Cardiac muscle cell (in vitro differentiated cells and primary cell): ENCODE measurements at regions not wholly inside any gene's neighbourhood (a gene's known extent, or its start where the extent isn't known, plus 50 kb on each side); places are given as distances from the start of the nearest gene placed in this dataset.
"Not testable (repeated sequence)": the region's sequence is repeated elsewhere in the genome, so short reads cannot be mapped to it uniquely, and the experiment has no call there.

Experiments
- DNase-seq, 2 donors: peaks; one replicate each; pipeline versions ENCODE4 v3.0.0 to v3.0.0-alpha.2; 2010 to 2017; ENCODE audit warnings: low read depth in 1 of 2, low spot score in 1 of 2
- H3K27ac ChIP-seq: fragments of 200-600 bp; sonication (generic); 2 replicates; pipeline ENCODE4 v1.5.1; 2016
- H3K27me3 ChIP-seq: fragments of 200-600 bp; sonication (generic); 2 replicates; pipeline ENCODE4 v1.6.0; 2016; ENCODE audit warnings: control low read depth
- H3K36me3 ChIP-seq: fragments of 200-600 bp; sonication (generic); 2 replicates; pipeline ENCODE4 v1.5.1; 2016; ENCODE audit warnings: control low read depth
- H3K4me1 ChIP-seq: fragments of 200-600 bp; sonication (generic); 2 replicates; pipeline ENCODE4 v1.8.1; 2017; ENCODE audit warnings: low read depth, mild to moderate bottlenecking, mixed run types
- H3K4me3 ChIP-seq: fragments of 200-600 bp; sonication (generic); 2 replicates; pipeline ENCODE4 v1.5.1; 2016; ENCODE audit warnings: mild to moderate bottlenecking
- H3K9me3 ChIP-seq: fragments of 200-600 bp; sonication (generic); 2 replicates; pipeline ENCODE4 v1.5.1; 2017; ENCODE audit warnings: low read depth, mild to moderate bottlenecking, control low read depth
- TF ChIP-seq, protein P1 (sequence below): IDR thresholded peaks from 2 replicates; pipeline ENCODE4 v1.5.1; 2012; ENCODE audit warnings: low read depth, mild to moderate bottlenecking, low read length

- TF ChIP-seq, protein P1, sequence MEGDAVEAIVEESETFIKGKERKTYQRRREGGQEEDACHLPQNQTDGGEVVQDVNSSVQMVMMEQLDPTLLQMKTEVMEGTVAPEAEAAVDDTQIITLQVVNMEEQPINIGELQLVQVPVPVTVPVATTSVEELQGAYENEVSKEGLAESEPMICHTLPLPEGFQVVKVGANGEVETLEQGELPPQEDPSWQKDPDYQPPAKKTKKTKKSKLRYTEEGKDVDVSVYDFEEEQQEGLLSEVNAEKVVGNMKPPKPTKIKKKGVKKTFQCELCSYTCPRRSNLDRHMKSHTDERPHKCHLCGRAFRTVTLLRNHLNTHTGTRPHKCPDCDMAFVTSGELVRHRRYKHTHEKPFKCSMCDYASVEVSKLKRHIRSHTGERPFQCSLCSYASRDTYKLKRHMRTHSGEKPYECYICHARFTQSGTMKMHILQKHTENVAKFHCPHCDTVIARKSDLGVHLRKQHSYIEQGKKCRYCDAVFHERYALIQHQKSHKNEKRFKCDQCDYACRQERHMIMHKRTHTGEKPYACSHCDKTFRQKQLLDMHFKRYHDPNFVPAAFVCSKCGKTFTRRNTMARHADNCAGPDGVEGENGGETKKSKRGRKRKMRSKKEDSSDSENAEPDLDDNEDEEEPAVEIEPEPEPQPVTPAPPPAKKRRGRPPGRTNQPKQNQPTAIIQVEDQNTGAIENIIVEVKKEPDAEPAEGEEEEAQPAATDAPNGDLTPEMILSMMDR = no peak
- no peak overlapping the region for H3K27ac ChIP-seq
Observed at GRCh38 chr9:134530724-134531123, 110.9 kb upstream of the COL5A1 start.

GRCh38 chr9:134531220-134531970 lies 110.2 kb upstream of the COL5A1 start:
- H3K4me1 ChIP-seq = no peaks in the 10 kb centered on the region
- H3K4me3 ChIP-seq = no peak overlapping the region
- no peaks in the 10 kb centered on the region for H3K9me3 ChIP-seq
- H3K27ac ChIP-seq = no peak overlapping the region
- no peak for DNase-seq
- TF ChIP-seq, protein P1 = no peak
- no peaks in the 10 kb centered on the region for H3K27me3 ChIP-seq
- H3K36me3 ChIP-seq = no peaks in the 10 kb centered on the region

More at GRCh38 chr9:134530724-134531123, 110.9 kb upstream of the COL5A1 start:
- H3K9me3 ChIP-seq = no peaks in the 10 kb centered on the region
- DNase-seq = no peak
- H3K4me1 ChIP-seq = no peaks in the 10 kb centered on the region
- H3K4me3 ChIP-seq = no peak overlapping the region
- H3K36me3 ChIP-seq = no peaks in the 10 kb centered on the region
- H3K27me3 ChIP-seq = no peaks in the 10 kb centered on the region

DNA sequence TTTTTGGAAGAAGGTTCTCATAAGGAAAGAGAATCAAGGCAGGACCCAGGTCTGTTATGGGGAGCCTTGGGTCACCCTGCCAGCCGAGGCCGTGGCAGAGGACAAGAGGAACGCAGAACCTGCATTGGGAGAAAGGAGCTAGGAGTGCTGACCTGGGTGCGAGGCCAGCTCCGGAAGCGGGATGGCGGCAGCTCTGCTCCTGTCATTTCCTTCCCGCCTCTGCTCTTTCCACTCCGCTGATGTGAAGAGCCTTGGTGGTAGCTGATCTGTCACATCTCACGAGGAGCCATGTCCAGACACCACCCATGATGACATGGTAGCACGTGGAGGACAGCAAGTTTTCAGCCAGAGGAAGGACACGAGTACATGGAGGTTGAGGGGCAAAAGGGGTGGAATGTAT lies 109.5 kb upstream of the COL5A1 start:
- no peak for DNase-seq
- no peak overlapping the region for H3K27ac ChIP-seq
- H3K4me1 ChIP-seq = no peaks in the 10 kb centered on the region
- no peaks in the 10 kb centered on the region for H3K27me3 ChIP-seq
- TF ChIP-seq, protein P1 = no peak
- no peak overlapping the region for H3K4me3 ChIP-seq
- no peaks in the 10 kb centered on the region for H3K9me3 ChIP-seq
- H3K36me3 ChIP-seq = no peaks in the 10 kb centered on the region

- not testable (repeated sequence) for H3K27me3 ChIP-seq, H3K9me3 ChIP-seq, H3K4me1 ChIP-seq, DNase-seq, H3K27ac ChIP-seq, H3K4me3 ChIP-seq, H3K36me3 ChIP-seq
Observed at GRCh38 chr9:134532661-134533060, 108.9 kb upstream of the COL5A1 start.

GRCh38 chr9:134533850-134534588 lies 107.6 kb upstream of the COL5A1 start:
- peak in 1 of 2 donors; percentile 17 for DNase-seq
- no peaks in the 10 kb centered on the region for H3K27me3 ChIP-seq
- no peaks in the 10 kb centered on the region for H3K9me3 ChIP-seq
- no peaks in the 10 kb centered on the region for H3K36me3 ChIP-seq
- TF ChIP-seq, protein P1 = no peak
- H3K4me3 ChIP-seq = no peak overlapping the region
- H3K27ac ChIP-seq = no peak overlapping the region
- H3K4me1 ChIP-seq = no peaks in the 10 kb centered on the region

DNA sequence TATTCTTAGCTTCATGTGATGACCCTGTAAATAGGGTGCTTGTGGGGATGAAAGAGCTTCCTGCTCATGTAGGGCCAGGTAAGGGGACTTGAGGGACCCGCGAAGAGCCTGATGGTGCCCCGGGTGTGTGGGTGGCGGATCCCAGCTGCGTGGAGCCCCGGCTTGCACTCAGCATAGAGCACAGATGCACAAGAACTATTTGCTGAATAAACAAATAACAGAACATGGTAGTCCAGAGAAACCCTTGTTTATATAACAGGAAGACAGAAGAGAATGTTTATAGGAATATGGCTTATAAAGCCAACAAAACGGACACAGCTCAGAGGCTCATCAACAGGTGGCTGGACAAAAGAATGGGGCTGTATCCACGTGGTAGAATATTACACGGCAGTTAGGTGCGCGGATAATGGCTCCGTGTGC lies 106.9 kb upstream of the COL5A1 start:
- no peaks in the 10 kb centered on the region for H3K27me3 ChIP-seq
- no peaks in the 10 kb centered on the region for H3K4me1 ChIP-seq
- DNase-seq = no peak
- no peak overlapping the region for H3K27ac ChIP-seq
- H3K9me3 ChIP-seq = no peaks in the 10 kb centered on the region
- TF ChIP-seq, protein P1 = no peak
- no peak overlapping the region for H3K4me3 ChIP-seq
- no peaks in the 10 kb centered on the region for H3K36me3 ChIP-seq
